Cardiac fibroblast (primary cell): ENCODE measurements at regions not wholly inside any gene's neighbourhood (a gene's known extent, or its start where the extent isn't known, plus 50 kb on each side); places are given as distances from the start of the nearest gene placed in this dataset.

Experiments used
- DNase-seq, 2 donors: peaks; one replicate each; pipeline versions ENCODE4 v3.0.0 to v3.0.0-alpha.2; 2010; ENCODE audit warnings: low read depth in 2 of 2
- H3K4me3 ChIP-seq, 2 donors: replicated peaks in 1 of 2; 1 replicate in 1 of 2; 2 replicates in 1 of 2; pipeline ENCODE4 v1.5.1; 2011; ENCODE audit warnings: low read depth in 2 of 2, low read length in 2 of 2, mild to moderate bottlenecking in 2 of 2, moderate library complexity in 1 of 2
- CTCF ChIP-seq: IDR thresholded peaks from one replicate; pipeline ENCODE4 v1.5.1; 2011; ENCODE audit warnings: low read depth, mild to moderate bottlenecking, low read length, inconsistent platforms

DNA sequence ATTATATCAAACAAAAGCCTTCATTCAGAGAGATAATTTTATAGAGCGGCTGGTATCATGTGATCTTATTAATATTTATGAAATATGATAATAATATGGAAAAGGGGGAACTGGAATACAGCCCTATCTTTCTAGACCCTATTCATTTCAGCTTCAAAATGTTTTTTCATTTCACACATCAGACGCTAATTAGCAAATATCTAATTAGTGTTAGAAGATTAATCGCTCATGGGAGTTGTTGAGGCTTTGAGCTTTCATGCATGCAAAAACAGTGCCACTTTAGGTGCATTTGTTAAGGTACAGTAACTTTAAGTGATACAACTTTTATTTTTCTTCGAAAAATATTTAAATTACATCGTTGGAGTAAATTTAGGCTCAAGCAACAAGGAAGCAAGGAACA, 751.7 kb upstream of the WWC1 start:
- no peak overlapping the region for H3K4me3 ChIP-seq
- no peak for TF ChIP-seq CTCF
- no peak for DNase-seq

- TF ChIP-seq CTCF = no peak
- H3K4me3 ChIP-seq = no peak overlapping the region
- DNase-seq = no peak
Observed at GRCh38 chr5:167546270-167546669, 745.2 kb upstream of the WWC1 start.

- no peak for DNase-seq
- no peak for TF ChIP-seq CTCF
- H3K4me3 ChIP-seq = no peak overlapping the region
Observed at GRCh38 chr5:167552356-167552755, 739.1 kb upstream of the WWC1 start.

- no peak for TF ChIP-seq CTCF
- DNase-seq = no peak
- H3K4me3 ChIP-seq = no peak overlapping the region
Observed at GRCh38 chr5:167553511-167553910, 737.9 kb upstream of the WWC1 start.

DNA sequence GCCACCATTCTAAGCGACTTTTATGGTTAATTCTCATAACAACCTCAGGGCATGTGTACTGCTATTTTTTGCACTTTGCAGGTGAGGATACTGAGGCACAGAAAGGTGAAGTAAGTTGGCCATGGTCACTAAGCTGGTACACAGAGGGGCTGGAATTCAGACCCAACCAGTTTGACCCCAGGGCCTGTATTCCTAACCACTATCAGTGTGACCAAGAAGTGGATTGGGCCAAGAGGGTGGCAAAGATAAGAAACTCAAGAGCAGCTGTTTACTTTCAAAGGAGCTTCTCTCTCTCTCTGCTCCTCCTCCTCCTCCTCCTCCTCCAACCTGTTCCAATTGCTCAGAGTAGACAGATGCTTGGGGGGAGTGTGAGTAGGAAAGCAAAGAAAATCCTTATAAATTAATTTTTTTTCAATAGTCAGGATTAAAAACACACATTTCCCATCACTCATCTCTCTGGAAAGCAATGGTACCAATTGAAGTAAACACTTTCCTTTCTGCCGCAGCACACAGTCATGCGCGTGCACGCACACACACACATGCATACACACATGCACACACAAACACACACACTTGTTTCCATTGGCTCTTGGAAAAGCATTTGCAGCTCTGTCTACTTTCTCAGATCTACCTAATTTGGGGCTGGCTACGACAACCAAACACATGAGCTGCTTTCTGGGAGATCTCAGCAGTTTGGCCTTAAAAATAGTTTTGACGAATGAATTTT, 736.7 kb upstream of the WWC1 start:
- no peak for TF ChIP-seq CTCF
- no peak overlapping the region for H3K4me3 ChIP-seq
- DNase-seq = no peak

DNA sequence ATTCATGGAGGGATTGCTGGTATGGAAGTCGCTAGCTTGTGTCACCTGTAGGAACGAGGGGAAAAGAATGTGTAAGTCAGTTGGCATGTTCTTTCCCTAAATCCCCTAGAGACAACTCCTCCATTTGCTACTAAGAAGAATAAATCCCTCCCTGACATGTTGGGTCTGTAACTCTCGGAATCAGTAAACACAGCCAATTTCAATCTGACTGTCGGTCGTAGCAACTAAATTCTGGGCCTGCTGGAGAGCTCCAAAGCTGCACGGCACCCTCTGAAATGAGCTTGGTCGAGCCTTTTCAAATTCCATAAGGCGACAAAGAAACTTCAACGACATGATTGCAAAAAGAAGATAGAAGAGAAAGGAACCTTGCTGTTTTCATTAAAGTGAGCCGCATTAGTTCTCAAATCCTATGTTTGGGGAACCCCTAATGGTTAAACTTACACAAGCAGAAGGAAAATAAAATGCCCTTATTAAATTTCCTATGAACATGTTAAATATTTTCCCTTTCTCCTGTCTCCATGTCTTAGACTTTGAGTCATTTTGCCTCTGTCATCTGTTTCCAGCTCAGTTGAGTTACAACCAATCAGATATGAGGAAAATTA, 735.8 kb upstream of the WWC1 start:
- H3K4me3 ChIP-seq = no peak overlapping the region
- TF ChIP-seq CTCF = no peak
- no peak for DNase-seq

GRCh38 chr5:167557359-167557758, 734.1 kb upstream of the WWC1 start:
- no peak for DNase-seq
- no peak overlapping the region for H3K4me3 ChIP-seq
- no peak for TF ChIP-seq CTCF
